DMS79 treated with DMSO at 0.1 percent for 48 hours (cell line): ENCODE measurements at regions not wholly inside any gene's neighbourhood (a gene's known extent, or its start where the extent isn't known, plus 50 kb on each side); places are given as distances from the start of the nearest gene placed in this dataset.
"Not testable (repeated sequence)": the region's sequence is repeated elsewhere in the genome, so short reads cannot be mapped to it uniquely, and the experiment has no call there.

ENCODE experiments used
- DNase-seq: peaks from one replicate; lab custom pipeline; 2025; lab: John Stamatoyannopoulos, UW

GRCh38 chr5:174916924-174917323 lies 192.5 kb downstream of the MSX2 start:
- not testable (repeated sequence) for DNase-seq

GRCh38 chr5:174916227-174916626 lies 191.8 kb downstream of the MSX2 start:
- DNase-seq = no peak

GRCh38 chr5:174911118-174911517 lies 186.7 kb downstream of the MSX2 start:
- DNase-seq = no peak

- peak; percentile 37 for DNase-seq
Measured at GRCh38 chr5:174910245-174910737, 185.9 kb downstream of the MSX2 start.

GRCh38 chr5:174903172-174903732 lies 178.9 kb downstream of the MSX2 start:
- no peak for DNase-seq

GRCh38 chr5:174901336-174901735 lies 177.0 kb downstream of the MSX2 start:
- DNase-seq = no peak

- no peak for DNase-seq
Measured at GRCh38 chr5:174900240-174900865, 176.0 kb downstream of the MSX2 start.

- no peak for DNase-seq
Measured at GRCh38 chr5:174897281-174897950, 173.0 kb downstream of the MSX2 start.

- DNase-seq = no peak
Measured at GRCh38 chr5:174895360-174895759, 171.0 kb downstream of the MSX2 start.

GRCh38 chr5:174892742-174893141 lies 168.4 kb downstream of the MSX2 start:
- DNase-seq = no peak

- not testable (repeated sequence) for DNase-seq
Measured at GRCh38 chr5:174880412-174881200, 156.2 kb downstream of the MSX2 start.

- no peak for DNase-seq
Measured at GRCh38 chr5:174877987-174878386, 153.6 kb downstream of the MSX2 start.

- no peak for DNase-seq
Measured at GRCh38 chr5:174872271-174872670, 147.9 kb downstream of the MSX2 start.

GRCh38 chr5:174852143-174852542 lies 127.8 kb downstream of the MSX2 start:
- DNase-seq = no peak

GRCh38 chr5:174850565-174851169 lies 126.3 kb downstream of the MSX2 start:
- no peak for DNase-seq

- DNase-seq = no peak
Measured at GRCh38 chr5:174849426-174849825, 125.0 kb downstream of the MSX2 start.

GRCh38 chr5:174844971-174845370 lies 120.6 kb downstream of the MSX2 start:
- DNase-seq = no peak

- no peak for DNase-seq
Measured at GRCh38 chr5:174843263-174844250, 119.2 kb downstream of the MSX2 start.

- DNase-seq = no peak
Measured at GRCh38 chr5:174840435-174840834, 116.1 kb downstream of the MSX2 start.

GRCh38 chr5:174839196-174839595 lies 114.8 kb downstream of the MSX2 start:
- DNase-seq = no peak
